ENCODE measurements at regions not wholly inside any gene's neighbourhood (a gene's known extent, or its start where the extent isn't known, plus 50 kb on each side); places are given as distances from the start of the nearest gene placed in this dataset.

- no peak for DNase-seq
Measured at GRCh38 chr12:127358888-127359287, 908.1 kb upstream of the TMEM132C start.

- no peak for DNase-seq
Measured at GRCh38 chr12:127360580-127360979, 906.4 kb upstream of the TMEM132C start.

- no peak for DNase-seq
Measured at GRCh38 chr12:127362121-127362520, 904.8 kb upstream of the TMEM132C start.

- no peak for DNase-seq
Measured at GRCh38 chr12:127363392-127363791, 903.6 kb upstream of the TMEM132C start.

- DNase-seq: no peak
Measured at GRCh38 chr12:127373559-127373958, 893.4 kb upstream of the TMEM132C start.

- no peak for DNase-seq
Measured at GRCh38 chr12:127374447-127374846, 892.5 kb upstream of the TMEM132C start.

- DNase-seq: peak; percentile 93
Measured at GRCh38 chr12:127381043-127381668, 885.8 kb upstream of the TMEM132C start.

GRCh38 chr12:127381681-127382080 lies 885.3 kb upstream of the TMEM132C start:
- DNase-seq: peak; percentile 6

GRCh38 chr12:127383281-127383680 lies 883.7 kb upstream of the TMEM132C start:
- no peak for DNase-seq

- DNase-seq: no peak
Measured at GRCh38 chr12:127386723-127387122, 880.2 kb upstream of the TMEM132C start.

GRCh38 chr12:127388985-127389384 lies 878.0 kb upstream of the TMEM132C start:
- no peak for DNase-seq

- peak; percentile 10 for DNase-seq
Measured at GRCh38 chr12:127389923-127390322, 877.0 kb upstream of the TMEM132C start.

GRCh38 chr12:127393465-127393864 lies 873.5 kb upstream of the TMEM132C start:
- DNase-seq: no peak

GRCh38 chr12:127393896-127394295 lies 873.1 kb upstream of the TMEM132C start:
- no peak for DNase-seq

GRCh38 chr12:127396734-127397133 lies 870.2 kb upstream of the TMEM132C start:
- no peak for DNase-seq

GRCh38 chr12:127398016-127398710 lies 868.8 kb upstream of the TMEM132C start:
- no peak for DNase-seq

GRCh38 chr12:127399451-127399850 lies 867.5 kb upstream of the TMEM132C start:
- DNase-seq: no peak

- no peak for DNase-seq
Measured at GRCh38 chr12:127400221-127400620, 866.7 kb upstream of the TMEM132C start.

- DNase-seq: no peak
Measured at GRCh38 chr12:127401005-127401404, 866.0 kb upstream of the TMEM132C start.

GRCh38 chr12:127401536-127401935 lies 865.4 kb upstream of the TMEM132C start:
- no peak for DNase-seq

- no peak for DNase-seq
Measured at GRCh38 chr12:127411166-127411915, 855.6 kb upstream of the TMEM132C start.

GRCh38 chr12:127411981-127412380 lies 855.0 kb upstream of the TMEM132C start:
- DNase-seq: no peak

- no peak for DNase-seq
Measured at GRCh38 chr12:127412866-127413265, 854.1 kb upstream of the TMEM132C start.

- no peak for DNase-seq
Measured at GRCh38 chr12:127414186-127414585, 852.8 kb upstream of the TMEM132C start.

All from retina (tissue), 1 donor.